Spleen (tissue), 7 donors: ENCODE measurements at regions not wholly inside any gene's neighbourhood (a gene's known extent, or its start where the extent isn't known, plus 50 kb on each side); places are given as distances from the start of the nearest gene placed in this dataset.

Experiments used
- POLR2A ChIP-seq, 3 donors: fragments of 450-650 bp; IDR thresholded peaks; one replicate each; pipeline ENCODE4 v1.5.1; 2017; ENCODE audit warnings: antibody characterized with exemption in 3 of 3, mild to moderate bottlenecking in 1 of 3
- POLR2AphosphoS5 ChIP-seq, 3 donors: sonication (generic); formaldehyde crosslinking; IDR thresholded peaks; one replicate each; pipeline ENCODE4 v1.5.1; 2017; ENCODE audit warnings: antibody characterized with exemption in 3 of 3
- TF ChIP-seq, protein P1 (sequence below), 11 experiments: fragments of 200-600 bp in 7 of 11; fragments of 450-650 bp in 4 of 11; sonication (generic) in 4 of 11; IDR thresholded peaks in 8 of 11; conservative IDR thresholded peaks in 3 of 11; 1 replicate in 7 of 11; 2 replicates in 4 of 11; pipeline versions ENCODE4 v1.4.0 to v1.8.0; 2016 to 2021; ENCODE audit warnings: antibody characterized with exemption in 11 of 11, inconsistent platforms in 4 of 11, mild to moderate bottlenecking in 1 of 11
- donor health status: DM: no; HTN: no; CAD: no; lungs with moderate emphysema.
- donor health status: DM: no; HTN: no; CAD: no.
- donor health status: DM: no; HTN: no; CAD: no.

DNA sequence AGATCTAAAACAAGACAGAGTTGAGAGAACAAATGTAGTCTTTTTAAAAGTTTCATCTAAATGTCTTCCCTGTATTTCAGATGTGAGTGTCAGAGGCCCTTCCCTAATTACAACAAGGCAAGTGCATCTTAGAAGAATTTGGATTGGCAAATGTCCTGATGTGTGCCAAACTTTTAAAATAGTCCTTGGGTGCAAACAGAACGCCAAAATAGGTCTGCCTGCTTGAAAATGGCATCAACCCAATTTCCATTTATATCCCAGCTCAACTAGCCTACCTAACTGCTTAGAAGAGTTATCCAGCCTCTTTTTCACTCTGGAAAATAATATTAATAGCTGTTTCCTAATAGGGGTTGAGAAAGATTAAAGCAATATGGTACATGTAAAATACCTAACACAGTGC is 311.8 kb upstream of the ARRDC4 start:
- TF ChIP-seq, protein P1, sequence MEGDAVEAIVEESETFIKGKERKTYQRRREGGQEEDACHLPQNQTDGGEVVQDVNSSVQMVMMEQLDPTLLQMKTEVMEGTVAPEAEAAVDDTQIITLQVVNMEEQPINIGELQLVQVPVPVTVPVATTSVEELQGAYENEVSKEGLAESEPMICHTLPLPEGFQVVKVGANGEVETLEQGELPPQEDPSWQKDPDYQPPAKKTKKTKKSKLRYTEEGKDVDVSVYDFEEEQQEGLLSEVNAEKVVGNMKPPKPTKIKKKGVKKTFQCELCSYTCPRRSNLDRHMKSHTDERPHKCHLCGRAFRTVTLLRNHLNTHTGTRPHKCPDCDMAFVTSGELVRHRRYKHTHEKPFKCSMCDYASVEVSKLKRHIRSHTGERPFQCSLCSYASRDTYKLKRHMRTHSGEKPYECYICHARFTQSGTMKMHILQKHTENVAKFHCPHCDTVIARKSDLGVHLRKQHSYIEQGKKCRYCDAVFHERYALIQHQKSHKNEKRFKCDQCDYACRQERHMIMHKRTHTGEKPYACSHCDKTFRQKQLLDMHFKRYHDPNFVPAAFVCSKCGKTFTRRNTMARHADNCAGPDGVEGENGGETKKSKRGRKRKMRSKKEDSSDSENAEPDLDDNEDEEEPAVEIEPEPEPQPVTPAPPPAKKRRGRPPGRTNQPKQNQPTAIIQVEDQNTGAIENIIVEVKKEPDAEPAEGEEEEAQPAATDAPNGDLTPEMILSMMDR (IDR thresholded peaks at IDR 0.05 in 8 of 11, conservative IDR thresholded peaks at IDR 0.05 in 3 of 11): no peak
- TF ChIP-seq POLR2A (IDR thresholded peaks at IDR 0.05) (no peak), POLR2AphosphoS5 (IDR thresholded peaks at IDR 0.05) (no peak)
